K562 (cell line): ENCODE measurements at regions not wholly inside any gene's neighbourhood (a gene's known extent, or its start where the extent isn't known, plus 50 kb on each side); places are given as distances from the start of the nearest gene placed in this dataset.

Experiments used
- ATAC-seq: fragments of 200-7000 bp; cut with Tn5 transposase; 3 replicates; pipeline ENCODE4 v1.9.1; 2020; ENCODE audit warnings: moderate library complexity
- BruUV-seq: library from RNA; stranded (reverse); fragments of 400-500 nt; replicated peaks from 2 replicates; lab custom pipeline; 2021; lab: Mats Ljungman, UMichigan
- CTCF ChIA-PET: fragments of 300-600 bp; formaldehyde crosslinking; extraction: SDS; loops from one replicate; lab custom pipeline; 2021; ENCODE audit warnings: low intra/inter-chr PET ratio; lab: Yijun Ruan, JAX
- POLR2A ChIA-PET: fragments of 300-600, 350-650 bp; sonication (Branson Sonifier 250); formaldehyde crosslinking; extraction: SDS; loops from one replicate; lab custom pipeline; 2021; ENCODE audit warnings: antibody characterized with exemption, inconsistent platforms; lab: Yijun Ruan, JAX
- DNase-seq, 4 experiments: peaks; one replicate each; pipeline versions ENCODE4 v3.0.0 to v3.0.0-alpha.2; 2011 to 2018; ENCODE audit warnings: low spot score in 3 of 4, mixed read lengths in 3 of 4; ENCODE audit errors: extremely low read depth in 1 of 4
- FAIRE-seq: peaks from 2 replicates; lab custom pipeline; 2011; peaks lifted over from hg19 to GRCh38; lab: Jason Lieb, UNC
- H2AFZ ChIP-seq: 2 replicates; pipeline ENCODE4 v1.6.0; 2011; ENCODE audit warnings: low read depth, low read length, control low read depth, inconsistent platforms
- H3K27ac ChIP-seq: fragments of 200-600 bp; 3 replicates; pipeline ENCODE4 v1.8.0; 2011; ENCODE audit warnings: low read depth, mild to moderate bottlenecking, control low read depth, inconsistent platforms, low read length, moderate library complexity, mixed read lengths; ENCODE audit errors: extremely low read depth
- H3K27me3 ChIP-seq, 2 experiments: fragments of 300-600 bp in 1 of 2; 2 replicates in 1 of 2; 3 replicates in 1 of 2; pipeline versions ENCODE4 v1.6.0 to v1.8.0; 2011; ENCODE audit warnings: inconsistent platforms in 2 of 2, low read length in 2 of 2, mild to moderate bottlenecking in 1 of 2, mixed read lengths in 1 of 2, moderate library complexity in 1 of 2; ENCODE audit not compliant: control insufficient read depth in 2 of 2, insufficient read depth in 2 of 2
- H3K36me3 ChIP-seq: fragments of 300-600 bp; 3 replicates; pipeline ENCODE4 v1.8.0; 2011; ENCODE audit warnings: mild to moderate bottlenecking, low read length, inconsistent platforms; ENCODE audit not compliant: control insufficient read depth, insufficient read depth
- H3K4me1 ChIP-seq, 2 experiments: fragments of 200-600 bp in 1 of 2; replicated peaks in 1 of 2; 2 replicates in 1 of 2; 3 replicates in 1 of 2; pipeline versions ENCODE4 v1.5.1 to v1.8.0; 2011; ENCODE audit warnings: inconsistent platforms in 2 of 2, low read length in 2 of 2, mild to moderate bottlenecking in 1 of 2, mixed read lengths in 1 of 2, moderate library complexity in 1 of 2; ENCODE audit not compliant: control insufficient read depth in 2 of 2, insufficient read depth in 2 of 2
- H3K4me2 ChIP-seq: 2 replicates; pipeline ENCODE4 v1.6.1; 2011; ENCODE audit warnings: low read length, control low read depth, inconsistent platforms, mixed read lengths; ENCODE audit not compliant: insufficient read depth
- H3K4me3 ChIP-seq: fragments of 200-600 bp; sonication (generic), shearing (Covaris generic); 2 replicates; pipeline ENCODE4 v1.5.1; 2016; ENCODE audit warnings: control low read depth, inconsistent platforms
- H3K79me2 ChIP-seq: fragments of 200-600 bp; 3 replicates; pipeline ENCODE4 v1.8.0; 2011; ENCODE audit warnings: low read length, inconsistent platforms; ENCODE audit not compliant: control insufficient read depth, insufficient read depth
- H3K9ac ChIP-seq, 2 experiments: 2 replicates each; pipeline versions ENCODE4 v1.6.0 to v1.6.1; 2011; ENCODE audit warnings: low read depth in 2 of 2, low read length in 2 of 2, control low read depth in 1 of 2, inconsistent platforms in 1 of 2, mild to moderate bottlenecking in 1 of 2, mixed read lengths in 1 of 2; ENCODE audit not compliant: insufficient read depth in 1 of 2
- H3K9me1 ChIP-seq: one replicate; pipeline ENCODE4 v1.6.0; 2011; ENCODE audit warnings: inconsistent platforms, mild to moderate bottlenecking, low read length, moderate library complexity; ENCODE audit not compliant: control insufficient read depth, insufficient read depth
- H3K9me3 ChIP-seq: replicated peaks from 2 replicates; pipeline ENCODE4 v1.5.1; 2011; ENCODE audit warnings: low read depth, low read length, inconsistent platforms; ENCODE audit not compliant: control insufficient read depth, insufficient read depth
- H4K20me1 ChIP-seq: replicated peaks from 2 replicates; pipeline ENCODE4 v1.6.1; 2011; ENCODE audit warnings: low read length, inconsistent platforms, mixed read lengths; ENCODE audit not compliant: control insufficient read depth, insufficient read depth
- ATF3 ChIP-seq, 2 experiments: fragments of 450-650 bp in 1 of 2; sonication (generic) in 1 of 2; formaldehyde crosslinking in 1 of 2; IDR thresholded peaks in 1 of 2; conservative IDR thresholded peaks in 1 of 2; 2 replicates each; pipeline versions ENCODE4 v1.6.1 to v1.8.1; 2016 to 2023; ENCODE audit warnings: mild to moderate bottlenecking in 2 of 2, moderate library complexity in 2 of 2, inconsistent platforms in 1 of 2, missing genetic modification reagents in 1 of 2
- CAMTA2 ChIP-seq: fragments of 250-450 bp; sonication (Bioruptor Pico); conservative IDR thresholded peaks from 2 replicates; pipeline ENCODE4 v1.5.1; 2022
- CCAR2 ChIP-seq: fragments of 200-400 bp; formaldehyde crosslinking; IDR thresholded peaks from 2 replicates; pipeline ENCODE4 v1.6.1; 2017; ENCODE audit warnings: mild to moderate bottlenecking, low read depth, low read length
- ETV1 ChIP-seq: fragments of 450-650 bp; conservative IDR thresholded peaks from 2 replicates; pipeline ENCODE4 v1.6.1; 2016; ENCODE audit warnings: missing genetic modification characterization, control low read depth, low read depth, missing compliant biosample characterization
- KDM5B ChIP-seq: fragments of 200-600 bp; sonication (generic); IDR thresholded peaks from 2 replicates; pipeline ENCODE4 v1.6.1; 2012; ENCODE audit warnings: low read depth, mild to moderate bottlenecking, moderate library complexity, low read length, control low read depth, inconsistent platforms; ENCODE audit not compliant: insufficient replicate concordance
- LCOR ChIP-seq: sonication (generic); formaldehyde crosslinking; IDR thresholded peaks from 2 replicates; pipeline ENCODE4 v1.8.0; 2022; ENCODE audit warnings: mild to moderate bottlenecking, missing genetic modification reagents
- PHF20 ChIP-seq: fragments of 450-650 bp; IDR thresholded peaks from 2 replicates; pipeline ENCODE4 v1.6.1; 2018; ENCODE audit not compliant: partially characterized antibody
- PKNOX1 ChIP-seq: fragments of 450-650 bp; IDR thresholded peaks from 2 replicates; pipeline ENCODE4 v1.6.1; 2016
- POLR2H ChIP-seq: IDR thresholded peaks from 2 replicates; pipeline ENCODE4 v1.6.1; 2016; ENCODE audit warnings: missing genetic modification characterization, low read depth, mild to moderate bottlenecking, control low read depth, missing compliant biosample characterization, moderate library complexity
- SFPQ ChIP-seq: fragments of 200-400 bp; formaldehyde crosslinking; IDR thresholded peaks from 2 replicates; pipeline ENCODE4 v1.6.1; 2017; ENCODE audit warnings: mild to moderate bottlenecking, low read depth, low read length, moderate library complexity
- TAL1 ChIP-seq: fragments of 450-650 bp; IDR thresholded peaks from 2 replicates; pipeline ENCODE4 v1.6.1; 2016; ENCODE audit warnings: mild to moderate bottlenecking
- U2AF2 ChIP-seq: fragments of 200-400 bp; formaldehyde crosslinking; optimal IDR thresholded peaks from 2 replicates; pipeline ENCODE3; 2017; ENCODE audit warnings: low read depth, mild to moderate bottlenecking, low read length
- ZNF280A ChIP-seq: fragments of 450-650 bp; IDR thresholded peaks from 2 replicates; pipeline ENCODE4 v1.6.1; 2018; ENCODE audit warnings: mild to moderate bottlenecking, low read depth; ENCODE audit not compliant: partially characterized antibody
- WGBS: fragments of 100-300 bp; shearing (Covaris generic); methylation state at CpG from one replicate; pipeline ENCODE4 v1.1.6; 2016; ENCODE audit warnings: low coverage, mixed read lengths; ENCODE audit not compliant: insufficient coverage; ENCODE audit errors: missing lambda C conversion rate; 5-methylcytosine and 5-hydroxymethylcytosine counted together
- in situ Hi-C: fragments of 300-500 bp; cut with MboI; formaldehyde crosslinking; loops from 4 replicates; pipeline ENCODE4 v1.15.0; 2018; ENCODE audit warnings: inconsistent platforms, mixed read lengths
- intact Hi-C: fragments of 100-400 bp; cut with micrococcal nuclease; formaldehyde crosslinking; loops from 2 replicates; pipeline ENCODE4 v1.14.2; 2022

- TF ChIP-seq CAMTA2, result no peak
Observed at GRCh38 chr2:57429831-57430230, 616.8 kb upstream of the VRK2 start (continued).

GRCh38 chr2:57432528-57432927 is 614.1 kb upstream of the VRK2 start:
- WGBS, result 0% methylated on average over 1 of the region's 1 CpG
- POLR2A ChIA-PET, result no interaction called here
- Histone ChIP-seq H4K20me1 (no peaks in the 10 kb centered on the region), H3K79me2 (no peaks in the 10 kb centered on the region), H3K4me2 (no peak overlapping the region), H3K36me3 (no peaks in the 10 kb centered on the region), H3K4me1 (no peaks in the 10 kb centered on the region), H3K9ac (no peak overlapping the region), H3K9me1 (no peaks in the 10 kb centered on the region), H3K27ac (no peak overlapping the region), H3K4me3 (no peak overlapping the region), H2AFZ (no peak overlapping the region), H3K9me3 (no peaks in the 10 kb centered on the region), H3K27me3 (no peaks in the 10 kb centered on the region)
- intact Hi-C loops (no loop called here), in situ Hi-C loops (no loop called here)
- ATAC-seq, result no peak
- no peak for DNase-seq
- no TSS peak for BruUV-seq
- FAIRE-seq, result no peak
- CTCF ChIA-PET, result no interaction called here
- TF ChIP-seq KDM5B (no peak), POLR2H (no peak), PHF20 (no peak), LCOR (CRISPR knock-in tag) (no peak), CCAR2 (no peak), ATF3 (IDR thresholded peaks at IDR 0.05) (no peak), ATF3 (CRISPR knock-in tag; conservative IDR thresholded peaks at IDR 0.05) (no peak), TAL1 (no peak), SFPQ (no peak), ETV1 (tag) (no peak), ZNF280A (no peak), PKNOX1 (no peak), U2AF2 (no peak), CAMTA2 (no peak)
